ENCODE measurements at regions not wholly inside any gene's neighbourhood (a gene's known extent, or its start where the extent isn't known, plus 50 kb on each side); places are given as distances from the start of the nearest gene placed in this dataset.

DNA sequence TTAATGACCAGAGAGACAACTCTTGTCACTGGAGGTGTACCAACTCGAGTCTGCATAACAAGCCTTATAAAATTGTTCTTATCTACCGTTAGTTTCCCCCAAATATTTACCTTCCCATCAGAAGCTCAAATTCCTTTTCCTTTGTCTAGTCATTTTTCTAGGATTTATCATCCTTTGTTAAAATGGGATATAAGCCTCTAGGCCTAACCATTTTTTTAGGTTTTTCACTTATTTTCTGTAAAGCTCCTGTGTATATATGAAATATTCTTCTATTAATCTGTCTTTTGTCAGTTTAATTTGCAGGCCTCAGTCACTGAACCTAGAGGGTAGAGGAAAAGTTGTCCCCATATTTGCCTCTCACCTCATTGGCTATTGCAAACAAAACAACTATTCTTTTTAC lies 99.6 kb upstream of the TNFAIP3 start:
- Histone ChIP-seq H3K27me3 (ENCODE audit: control insufficient read depth, insufficient read depth, low read length) (no peaks in the 10 kb centered on the region), H3K4me1 (ENCODE audit: control insufficient read depth, insufficient read depth, low read length) (peaks cover 30% of the 10 kb centered on the region), H3K36me3 (ENCODE audit: insufficient read depth, low read length) (no peaks in the 10 kb centered on the region), H3K4me2 (ENCODE audit: low read length) (no peak overlapping the region), H3K9me3 (replicated peaks; ENCODE audit: low read length) (no peaks in the 10 kb centered on the region), H3K9ac (ENCODE audit: low read depth, low read length) (no peak overlapping the region), H3K4me3 (ENCODE audit: low read length) (no peak overlapping the region)

DNA sequence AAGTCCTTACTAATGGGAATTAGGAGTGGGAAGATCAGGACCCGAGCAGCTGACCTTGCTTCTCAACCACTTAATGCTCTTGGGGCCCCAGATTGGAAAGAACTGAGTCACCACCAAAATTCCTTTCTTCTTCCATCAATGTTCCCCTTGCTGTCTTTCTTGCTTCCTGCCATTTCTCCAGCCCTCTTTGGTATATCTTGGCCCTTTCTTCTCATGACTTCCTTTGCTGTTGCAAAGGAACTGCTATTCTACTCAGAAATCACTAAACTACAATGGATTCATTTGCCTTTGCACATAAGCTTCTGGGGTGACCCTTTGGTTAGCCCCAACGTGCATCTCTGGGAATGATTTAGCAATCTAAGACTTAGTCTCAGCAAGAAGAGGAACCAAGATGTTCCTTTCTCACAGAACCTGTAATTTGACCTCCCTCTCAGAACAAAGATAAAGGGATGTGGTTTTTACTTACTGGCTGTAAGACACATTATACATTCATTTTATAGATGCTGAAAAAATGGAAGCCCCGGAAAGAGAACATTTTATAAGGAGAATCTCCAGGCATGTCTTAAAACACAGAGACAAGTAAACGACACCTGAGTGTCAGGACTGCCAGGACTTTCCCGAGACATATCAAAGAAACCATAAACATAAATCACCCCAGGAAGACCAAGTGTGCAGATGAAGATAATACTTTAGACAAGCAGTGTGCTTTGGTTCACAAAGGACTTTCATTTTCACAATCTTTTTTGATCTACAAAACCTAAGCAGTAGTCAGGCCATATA lies 99.0 kb upstream of the TNFAIP3 start:
- H3K36me3 ChIP-seq (ENCODE audit: insufficient read depth, low read length): no peaks in the 10 kb centered on the region
- peaks cover 30% of the 10 kb centered on the region for H3K4me1 ChIP-seq (ENCODE audit: control insufficient read depth, insufficient read depth, low read length)
- no peak overlapping the region for H3K4me3 ChIP-seq (ENCODE audit: low read length)
- H3K27me3 ChIP-seq (ENCODE audit: control insufficient read depth, insufficient read depth, low read length): no peaks in the 10 kb centered on the region
- peak overlapping the region; percentile 37 for H3K4me2 ChIP-seq (ENCODE audit: low read length)
- no peak overlapping the region for H3K9ac ChIP-seq (ENCODE audit: low read depth, low read length)
- H3K9me3 ChIP-seq (replicated peaks; ENCODE audit: low read length): no peaks in the 10 kb centered on the region

DNA sequence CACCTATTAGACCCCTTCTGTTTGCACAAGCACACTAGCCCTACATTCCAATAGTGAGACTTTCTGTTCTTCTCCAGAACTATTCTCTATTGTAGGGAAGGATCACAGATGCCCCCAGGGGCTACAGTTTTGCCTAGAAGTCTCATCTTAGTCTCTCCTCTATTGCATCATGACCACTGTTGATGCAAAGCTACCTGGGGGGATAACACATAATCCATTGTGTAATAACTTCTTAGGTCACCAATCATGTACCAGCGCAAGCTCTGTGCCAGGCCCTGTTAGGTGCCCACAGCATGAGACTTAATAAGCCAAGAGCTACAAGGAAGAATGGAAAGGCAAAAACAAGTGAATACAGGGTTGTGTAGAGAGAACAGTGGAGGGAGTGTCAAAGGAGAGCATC lies 98.1 kb upstream of the TNFAIP3 start:
- Histone ChIP-seq H3K9ac (ENCODE audit: low read depth, low read length) (no peak overlapping the region), H3K4me3 (ENCODE audit: low read length) (no peak overlapping the region), H3K4me1 (ENCODE audit: control insufficient read depth, insufficient read depth, low read length) (peaks cover 27% of the 10 kb centered on the region), H3K27me3 (ENCODE audit: control insufficient read depth, insufficient read depth, low read length) (no peaks in the 10 kb centered on the region), H3K9me3 (replicated peaks; ENCODE audit: low read length) (no peaks in the 10 kb centered on the region), H3K4me2 (ENCODE audit: low read length) (no peak overlapping the region), H3K36me3 (ENCODE audit: insufficient read depth, low read length) (no peaks in the 10 kb centered on the region)

DNA sequence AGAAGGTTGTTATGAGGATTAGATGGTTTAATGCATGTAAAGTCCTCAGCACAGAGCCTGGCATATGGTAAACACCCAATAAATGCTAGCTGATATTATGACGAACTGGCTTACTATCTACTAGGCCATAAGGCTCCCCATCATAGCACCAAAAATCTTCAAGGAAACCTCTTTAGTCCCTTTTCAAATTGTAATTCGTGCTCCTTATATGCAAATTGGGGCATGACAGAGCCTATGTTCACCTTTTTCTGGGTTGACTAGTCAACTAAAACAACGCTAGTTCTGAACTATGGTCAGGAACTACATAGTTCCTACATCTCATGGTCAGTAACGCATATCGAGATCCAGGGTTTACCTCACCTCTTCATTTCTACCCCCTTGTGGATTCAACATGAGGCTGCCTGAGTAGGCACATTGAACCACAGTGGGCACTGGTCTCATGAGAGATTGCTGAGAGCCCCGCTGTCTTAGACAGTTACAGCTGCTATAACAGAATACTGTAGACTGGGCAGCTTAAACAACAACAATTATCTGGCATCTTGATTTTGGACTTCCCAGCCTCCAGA lies 97.2 kb upstream of the TNFAIP3 start:
- Histone ChIP-seq H3K9ac (ENCODE audit: low read depth, low read length) (no peak overlapping the region), H3K4me2 (ENCODE audit: low read length) (no peak overlapping the region), H3K4me1 (ENCODE audit: control insufficient read depth, insufficient read depth, low read length) (peaks cover 23% of the 10 kb centered on the region)

DNA sequence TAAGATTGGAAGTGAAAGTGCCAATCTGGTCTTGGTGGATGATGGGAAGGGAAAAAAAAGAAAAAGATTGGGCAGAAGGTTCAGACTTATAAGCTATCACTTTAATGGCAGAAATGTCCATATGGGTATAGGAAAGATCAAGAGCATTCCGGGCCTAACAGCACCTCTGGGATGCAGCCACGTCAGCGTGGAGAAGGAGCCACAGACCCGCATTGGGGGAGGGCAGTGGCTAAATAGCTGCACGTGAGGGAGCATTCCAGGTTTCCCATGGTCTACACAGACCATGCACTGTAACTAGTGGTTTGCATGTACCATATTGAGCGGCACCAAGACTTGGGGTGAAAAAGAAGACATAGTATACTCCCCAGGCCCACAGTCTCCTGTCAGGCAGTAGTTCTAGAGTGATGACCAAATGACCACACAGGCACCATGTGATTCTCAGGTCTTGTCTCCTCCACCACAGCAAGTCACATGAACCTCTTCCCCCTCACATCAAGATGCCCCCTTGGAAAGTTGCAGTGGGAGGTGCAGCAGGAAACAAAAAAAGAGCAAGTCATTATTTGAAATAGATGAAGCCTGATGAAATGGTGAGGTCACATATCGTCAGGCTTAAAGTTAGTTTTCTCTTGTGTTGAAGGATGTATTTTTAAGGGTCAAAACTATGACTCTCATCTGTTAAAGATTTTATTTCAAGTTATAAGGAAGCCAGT lies 94.4 kb upstream of the TNFAIP3 start:
- Histone ChIP-seq H3K27me3 (ENCODE audit: control insufficient read depth, insufficient read depth, low read length) (no peaks in the 10 kb centered on the region), H3K9ac (ENCODE audit: low read depth, low read length) (no peak overlapping the region), H3K36me3 (ENCODE audit: insufficient read depth, low read length) (no peaks in the 10 kb centered on the region), H3K4me1 (ENCODE audit: control insufficient read depth, insufficient read depth, low read length) (peaks cover 32% of the 10 kb centered on the region), H3K4me2 (ENCODE audit: low read length) (no peak overlapping the region), H3K4me3 (ENCODE audit: low read length) (no peak overlapping the region), H3K9me3 (replicated peaks; ENCODE audit: low read length) (no peaks in the 10 kb centered on the region)

More for the DNA sequence above, 97.2 kb upstream of the TNFAIP3 start:
- H3K4me3 ChIP-seq (ENCODE audit: low read length): no peak overlapping the region
- no peaks in the 10 kb centered on the region for H3K9me3 ChIP-seq (replicated peaks; ENCODE audit: low read length)
- H3K36me3 ChIP-seq (ENCODE audit: insufficient read depth, low read length): no peaks in the 10 kb centered on the region
- no peaks in the 10 kb centered on the region for H3K27me3 ChIP-seq (ENCODE audit: control insufficient read depth, insufficient read depth, low read length)

DNA sequence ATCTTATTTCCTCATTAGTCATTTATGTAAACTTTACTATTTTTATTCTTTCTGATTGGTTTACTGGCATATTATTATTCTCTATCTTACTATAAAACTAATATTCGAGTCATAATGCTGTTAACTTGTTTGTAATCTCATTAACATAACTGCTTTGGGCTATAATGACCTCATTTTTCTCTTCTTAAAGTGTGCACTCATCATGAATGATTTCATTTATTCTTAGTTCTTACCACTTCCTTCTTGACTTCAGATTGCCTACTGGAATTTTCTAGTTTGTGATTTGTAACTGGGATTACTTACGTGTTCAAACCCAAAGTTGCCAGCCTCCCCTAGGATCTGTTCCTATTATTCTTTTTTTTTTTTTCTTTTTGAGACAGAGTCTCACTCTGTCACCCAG lies 91.8 kb upstream of the TNFAIP3 start:
- H3K27me3 ChIP-seq (ENCODE audit: control insufficient read depth, insufficient read depth, low read length): no peaks in the 10 kb centered on the region
- no peaks in the 10 kb centered on the region for H3K36me3 ChIP-seq (ENCODE audit: insufficient read depth, low read length)
- H3K4me1 ChIP-seq (ENCODE audit: control insufficient read depth, insufficient read depth, low read length): peaks cover 23% of the 10 kb centered on the region
- no peak overlapping the region for H3K4me3 ChIP-seq (ENCODE audit: low read length)
- no peak overlapping the region for H3K4me2 ChIP-seq (ENCODE audit: low read length)
- no peaks in the 10 kb centered on the region for H3K9me3 ChIP-seq (replicated peaks; ENCODE audit: low read length)
- H3K9ac ChIP-seq (ENCODE audit: low read depth, low read length): no peak overlapping the region

DNA sequence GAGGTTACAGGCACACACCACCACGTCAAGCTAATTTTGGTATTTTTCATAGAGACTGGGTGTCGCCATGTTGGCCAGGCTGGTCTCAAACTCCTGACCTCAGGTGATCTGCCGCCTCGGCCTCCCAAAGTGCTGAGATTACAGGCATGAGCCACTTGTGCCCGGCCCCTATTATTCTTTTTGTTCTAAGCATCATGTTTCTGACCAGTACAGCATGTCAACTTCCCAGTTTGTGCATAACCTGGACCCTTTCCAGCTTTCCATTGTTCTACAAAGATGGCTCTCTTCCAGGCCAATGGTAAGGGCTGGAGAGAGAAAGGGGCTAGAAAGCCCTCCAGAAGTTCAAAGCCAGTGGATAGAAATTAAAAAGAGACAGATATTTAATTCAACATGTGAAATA lies 91.3 kb upstream of the TNFAIP3 start:
- Histone ChIP-seq H3K9me3 (replicated peaks; ENCODE audit: low read length) (no peaks in the 10 kb centered on the region), H3K4me2 (ENCODE audit: low read length) (no peak overlapping the region), H3K27me3 (ENCODE audit: control insufficient read depth, insufficient read depth, low read length) (no peaks in the 10 kb centered on the region), H3K36me3 (ENCODE audit: insufficient read depth, low read length) (no peaks in the 10 kb centered on the region), H3K9ac (ENCODE audit: low read depth, low read length) (no peak overlapping the region), H3K4me1 (ENCODE audit: control insufficient read depth, insufficient read depth, low read length) (peaks cover 23% of the 10 kb centered on the region), H3K4me3 (ENCODE audit: low read length) (no peak overlapping the region)

DNA sequence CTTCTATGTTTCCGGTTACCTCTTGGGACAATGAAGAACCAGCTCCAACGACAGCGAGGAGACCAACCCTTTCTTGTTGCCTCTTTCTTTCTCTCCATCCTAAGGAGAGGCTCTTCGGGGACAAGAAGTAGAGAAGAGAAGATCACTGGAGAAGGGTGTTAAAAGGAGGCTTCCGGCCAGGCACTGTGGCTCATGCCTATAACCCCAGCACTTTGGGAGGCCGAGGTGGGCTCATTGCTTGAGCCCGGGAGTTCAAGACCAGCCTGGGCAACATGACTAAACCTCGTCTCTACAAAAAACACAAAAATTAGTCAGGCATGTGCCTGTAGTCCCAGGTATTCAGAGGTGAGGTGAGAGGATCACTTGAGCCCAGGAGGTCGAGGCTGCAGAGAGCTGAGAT lies 90.8 kb upstream of the TNFAIP3 start:
- H3K27me3 ChIP-seq (ENCODE audit: control insufficient read depth, insufficient read depth, low read length): no peaks in the 10 kb centered on the region
- H3K4me2 ChIP-seq (ENCODE audit: low read length): peak overlapping the region; percentile 10
- H3K36me3 ChIP-seq (ENCODE audit: insufficient read depth, low read length): no peaks in the 10 kb centered on the region
- H3K9ac ChIP-seq (ENCODE audit: low read depth, low read length): no peak overlapping the region
- no peak overlapping the region for H3K4me3 ChIP-seq (ENCODE audit: low read length)
- peaks cover 23% of the 10 kb centered on the region for H3K4me1 ChIP-seq (ENCODE audit: control insufficient read depth, insufficient read depth, low read length)
- no peaks in the 10 kb centered on the region for H3K9me3 ChIP-seq (replicated peaks; ENCODE audit: low read length)

DNA sequence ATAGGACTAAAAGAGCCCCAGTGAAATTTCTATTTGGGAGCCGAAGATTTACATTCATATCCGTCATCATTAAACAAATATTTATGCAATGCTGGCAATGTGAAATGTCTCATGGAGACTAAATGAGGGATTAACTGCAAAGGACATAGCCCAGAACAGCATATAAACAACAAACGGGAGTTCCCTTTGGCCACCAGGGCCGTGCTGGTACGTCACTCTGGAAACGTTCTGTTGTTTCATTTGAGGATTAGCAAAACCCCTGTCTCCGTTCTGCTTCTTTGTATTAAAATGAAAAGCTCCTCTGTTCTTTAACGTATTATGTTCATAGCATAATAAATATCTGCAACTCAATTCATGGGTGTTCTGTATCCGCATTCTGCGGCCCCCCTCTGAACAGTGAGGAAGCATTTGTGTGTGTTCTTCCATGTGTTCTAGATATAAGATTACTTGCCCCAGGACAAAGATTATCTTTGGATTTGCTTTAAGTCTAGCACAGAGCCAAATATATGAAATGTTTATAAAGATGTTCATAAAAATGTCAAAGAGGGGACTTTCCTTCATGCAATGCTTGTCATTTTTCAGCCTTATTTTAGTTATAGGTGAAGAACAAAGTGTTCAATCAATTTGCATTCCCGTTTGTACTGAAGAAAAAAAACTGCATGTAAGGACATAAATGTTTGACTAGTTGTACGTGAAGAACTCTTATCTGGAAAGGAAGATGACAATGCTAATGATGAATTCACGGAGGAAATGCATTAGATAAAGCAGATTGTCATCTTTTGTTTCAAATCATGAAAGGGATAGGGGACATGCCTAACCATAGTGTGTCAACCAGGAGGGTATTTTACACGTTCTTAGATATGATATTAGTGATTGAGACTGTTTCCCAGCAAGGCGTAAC lies 90.0 kb upstream of the TNFAIP3 start:
- Histone ChIP-seq H3K4me3 (ENCODE audit: low read length) (no peak overlapping the region), H3K36me3 (ENCODE audit: insufficient read depth, low read length) (no peaks in the 10 kb centered on the region), H3K9ac (ENCODE audit: low read depth, low read length) (peak overlapping the region; percentile 45), H3K4me1 (ENCODE audit: control insufficient read depth, insufficient read depth, low read length) (peaks cover 23% of the 10 kb centered on the region), H3K9me3 (replicated peaks; ENCODE audit: low read length) (no peaks in the 10 kb centered on the region), H3K4me2 (ENCODE audit: low read length) (peak overlapping the region; percentile 10), H3K27me3 (ENCODE audit: control insufficient read depth, insufficient read depth, low read length) (no peaks in the 10 kb centered on the region)

DNA sequence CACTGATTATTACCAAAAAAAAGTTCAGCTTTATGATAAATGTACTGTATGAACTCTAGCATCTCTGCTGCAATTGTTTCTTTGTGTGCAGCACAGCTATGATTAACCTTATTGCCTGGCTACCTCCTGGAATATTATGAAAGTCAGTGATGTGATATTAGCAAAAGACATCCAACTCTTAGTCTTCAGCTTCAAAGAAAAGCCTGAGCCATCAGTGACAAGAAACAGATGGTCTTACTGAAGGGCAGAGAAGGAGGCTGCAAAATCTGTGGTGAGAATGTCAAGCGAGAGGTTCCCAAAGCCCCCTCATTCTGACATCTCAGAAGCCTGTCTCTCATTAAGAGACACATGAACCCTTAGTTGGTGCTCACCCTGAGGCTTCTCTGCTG lies 89.4 kb upstream of the TNFAIP3 start:
- no peaks in the 10 kb centered on the region for H3K9me3 ChIP-seq (replicated peaks; ENCODE audit: low read length)
- H3K27me3 ChIP-seq (ENCODE audit: control insufficient read depth, insufficient read depth, low read length): no peaks in the 10 kb centered on the region
- no peak overlapping the region for H3K4me2 ChIP-seq (ENCODE audit: low read length)
- peaks cover 23% of the 10 kb centered on the region for H3K4me1 ChIP-seq (ENCODE audit: control insufficient read depth, insufficient read depth, low read length)
- H3K36me3 ChIP-seq (ENCODE audit: insufficient read depth, low read length): no peaks in the 10 kb centered on the region
- H3K4me3 ChIP-seq (ENCODE audit: low read length): no peak overlapping the region
- peak overlapping the region; percentile 45 for H3K9ac ChIP-seq (ENCODE audit: low read depth, low read length)

DNA sequence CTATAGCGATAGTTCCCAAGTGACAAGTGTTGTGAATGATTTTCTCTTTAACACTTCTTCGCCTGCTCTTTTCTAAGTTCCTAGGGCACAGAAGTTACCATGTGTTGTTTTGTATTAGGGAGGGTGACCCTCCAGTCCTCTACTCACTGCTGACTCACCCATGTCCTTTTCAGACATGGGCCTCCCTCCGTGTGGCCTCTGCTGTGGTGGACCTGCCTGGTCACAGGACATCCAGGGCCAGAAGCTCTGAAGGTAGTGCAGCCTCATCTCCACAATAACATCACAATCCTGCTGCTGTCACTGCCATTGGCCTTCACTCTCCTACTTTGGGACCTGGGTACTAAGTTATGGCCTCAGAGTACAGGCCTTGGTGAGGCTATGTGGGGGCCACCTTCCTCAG lies 87.1 kb upstream of the TNFAIP3 start:
- Histone ChIP-seq H3K4me2 (ENCODE audit: low read length) (no peak overlapping the region), H3K27me3 (ENCODE audit: control insufficient read depth, insufficient read depth, low read length) (no peaks in the 10 kb centered on the region)

More for the DNA sequence above, 87.1 kb upstream of the TNFAIP3 start:
- Histone ChIP-seq H3K9me3 (replicated peaks; ENCODE audit: low read length) (no peaks in the 10 kb centered on the region), H3K4me3 (ENCODE audit: low read length) (no peak overlapping the region), H3K9ac (ENCODE audit: low read depth, low read length) (no peak overlapping the region), H3K36me3 (ENCODE audit: insufficient read depth, low read length) (no peaks in the 10 kb centered on the region), H3K4me1 (ENCODE audit: control insufficient read depth, insufficient read depth, low read length) (peaks cover 18% of the 10 kb centered on the region)
